ENCODE measurements at regions not wholly inside any gene's neighbourhood (a gene's known extent, or its start where the extent isn't known, plus 50 kb on each side); places are given as distances from the start of the nearest gene placed in this dataset.

DNA sequence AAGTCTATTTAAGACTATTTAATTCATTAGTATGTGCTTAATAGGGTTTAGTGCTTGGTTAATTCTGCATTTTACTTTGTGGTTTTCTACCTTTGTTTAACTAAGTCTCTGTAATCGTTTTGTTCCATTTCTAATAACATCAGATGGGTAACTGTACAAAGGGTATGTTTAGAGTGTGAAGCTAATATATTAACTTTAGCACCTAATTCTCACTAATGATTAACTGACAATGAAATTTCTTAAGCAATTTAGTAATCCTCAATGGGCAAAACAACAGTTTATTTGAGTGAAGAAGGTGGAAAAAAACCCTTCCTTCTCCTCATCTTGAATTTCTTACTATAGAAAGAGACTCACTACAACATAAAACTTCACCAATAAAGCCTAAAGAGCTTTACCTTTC is 448.1 kb upstream of the MIR17HG start:
- Histone ChIP-seq H3K36me3 (no peaks in the 10 kb centered on the region), H3K4me3 (no peak overlapping the region), H3K4me1 (no peaks in the 10 kb centered on the region), H3K27ac (no peak overlapping the region), H3K27me3 (no peaks in the 10 kb centered on the region), H3K9me3 (no peaks in the 10 kb centered on the region)
- intact Hi-C loops (cut with DNase I): no loop called here
- TF ChIP-seq POLR2AphosphoS5 (IDR thresholded peaks at IDR 0.05; ENCODE audit: insufficient read depth in 1 of 2, low read depth in 1 of 2) (no peak), POLR2A (IDR thresholded peaks at IDR 0.05) (no peak)
- TF ChIP-seq, protein P1, sequence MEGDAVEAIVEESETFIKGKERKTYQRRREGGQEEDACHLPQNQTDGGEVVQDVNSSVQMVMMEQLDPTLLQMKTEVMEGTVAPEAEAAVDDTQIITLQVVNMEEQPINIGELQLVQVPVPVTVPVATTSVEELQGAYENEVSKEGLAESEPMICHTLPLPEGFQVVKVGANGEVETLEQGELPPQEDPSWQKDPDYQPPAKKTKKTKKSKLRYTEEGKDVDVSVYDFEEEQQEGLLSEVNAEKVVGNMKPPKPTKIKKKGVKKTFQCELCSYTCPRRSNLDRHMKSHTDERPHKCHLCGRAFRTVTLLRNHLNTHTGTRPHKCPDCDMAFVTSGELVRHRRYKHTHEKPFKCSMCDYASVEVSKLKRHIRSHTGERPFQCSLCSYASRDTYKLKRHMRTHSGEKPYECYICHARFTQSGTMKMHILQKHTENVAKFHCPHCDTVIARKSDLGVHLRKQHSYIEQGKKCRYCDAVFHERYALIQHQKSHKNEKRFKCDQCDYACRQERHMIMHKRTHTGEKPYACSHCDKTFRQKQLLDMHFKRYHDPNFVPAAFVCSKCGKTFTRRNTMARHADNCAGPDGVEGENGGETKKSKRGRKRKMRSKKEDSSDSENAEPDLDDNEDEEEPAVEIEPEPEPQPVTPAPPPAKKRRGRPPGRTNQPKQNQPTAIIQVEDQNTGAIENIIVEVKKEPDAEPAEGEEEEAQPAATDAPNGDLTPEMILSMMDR (IDR thresholded peaks at IDR 0.05): no peak
- no peak for DNase-seq (ENCODE audit: extremely low spot score in 2 of 2)

DNA sequence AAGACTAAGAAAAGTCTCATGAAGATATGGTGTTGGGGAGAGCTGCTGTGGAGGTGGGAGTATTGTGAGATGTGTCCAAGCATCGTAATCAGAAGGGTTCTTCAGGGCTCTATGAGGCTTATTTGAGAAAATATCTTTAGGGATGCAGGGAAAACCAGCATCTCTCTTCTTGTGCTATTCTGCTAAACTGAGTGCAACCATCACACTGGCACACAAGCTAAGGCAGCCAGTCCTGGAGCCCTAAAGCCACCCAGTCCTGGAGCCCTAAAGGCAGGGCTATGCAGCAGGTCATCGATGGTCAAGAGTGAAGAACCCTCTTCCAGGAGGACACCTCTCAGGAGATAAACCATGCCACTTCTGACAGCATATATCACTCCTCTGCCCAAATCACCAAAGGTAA is 445.2 kb upstream of the MIR17HG start:
- no peak for TF ChIP-seq POLR2A (IDR thresholded peaks at IDR 0.05)
- TF ChIP-seq, protein P1 (IDR thresholded peaks at IDR 0.05): no peak
- no peak for TF ChIP-seq POLR2AphosphoS5 (IDR thresholded peaks at IDR 0.05; ENCODE audit: insufficient read depth in 1 of 2, low read depth in 1 of 2)
- Histone ChIP-seq H3K4me3 (no peak overlapping the region), H3K9me3 (no peaks in the 10 kb centered on the region), H3K4me1 (no peaks in the 10 kb centered on the region), H3K36me3 (no peaks in the 10 kb centered on the region), H3K27me3 (no peaks in the 10 kb centered on the region), H3K27ac (no peak overlapping the region)
- intact Hi-C loops (cut with DNase I): no loop called here
- DNase-seq (ENCODE audit: extremely low spot score in 2 of 2): no peak

DNA sequence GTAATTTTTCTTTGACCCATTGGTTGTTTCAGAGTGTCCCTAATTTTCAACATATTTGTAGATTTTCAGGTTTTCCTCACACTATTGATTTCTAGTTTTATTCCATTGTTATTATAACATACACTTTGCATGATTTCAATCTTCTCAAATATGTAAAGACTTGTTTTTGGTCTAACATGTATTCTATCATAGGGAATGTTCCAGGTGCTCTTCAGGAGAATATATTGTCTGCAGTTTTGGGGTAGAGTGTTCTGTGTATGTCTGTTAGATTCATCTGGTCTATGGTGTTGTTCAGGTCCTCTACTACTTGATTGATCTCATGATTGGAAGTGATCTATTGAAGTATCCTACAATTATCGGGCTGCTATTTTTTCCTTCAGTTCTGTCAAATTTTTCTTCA is 440.9 kb upstream of the MIR17HG start:
- no peaks in the 10 kb centered on the region for H3K9me3 ChIP-seq
- no peak for DNase-seq (ENCODE audit: extremely low spot score in 2 of 2)
- no peak overlapping the region for H3K4me3 ChIP-seq
- TF ChIP-seq, protein P1 (IDR thresholded peaks at IDR 0.05): no peak
- no peak for TF ChIP-seq POLR2AphosphoS5 (IDR thresholded peaks at IDR 0.05; ENCODE audit: insufficient read depth in 1 of 2, low read depth in 1 of 2)
- no peak for TF ChIP-seq POLR2A (IDR thresholded peaks at IDR 0.05)
- H3K36me3 ChIP-seq: no peaks in the 10 kb centered on the region
- intact Hi-C loops (cut with DNase I): no loop called here
- no peaks in the 10 kb centered on the region for H3K4me1 ChIP-seq
- H3K27ac ChIP-seq: no peak overlapping the region
- H3K27me3 ChIP-seq: no peaks in the 10 kb centered on the region

DNA sequence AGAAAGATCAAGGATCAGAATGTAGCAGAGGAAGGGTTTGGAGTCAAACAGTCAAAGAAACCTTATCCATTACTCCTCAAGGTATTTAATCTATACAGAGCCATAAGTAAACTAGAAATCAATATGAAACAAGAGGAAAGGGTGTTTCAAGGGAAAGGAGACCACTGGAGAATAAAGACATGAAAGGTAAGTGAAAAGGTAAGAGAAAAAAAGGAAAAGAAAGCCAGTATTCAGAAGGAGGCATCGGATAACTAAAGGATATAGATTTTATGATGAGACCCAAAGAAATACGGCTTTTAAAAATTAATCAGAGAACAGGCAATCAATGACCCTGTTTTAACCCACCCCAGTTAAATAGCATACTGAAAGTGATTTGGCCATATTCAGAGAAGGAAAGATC is 438.7 kb upstream of the MIR17HG start:
- TF ChIP-seq POLR2A (IDR thresholded peaks at IDR 0.05) (no peak), POLR2AphosphoS5 (IDR thresholded peaks at IDR 0.05; ENCODE audit: insufficient read depth in 1 of 2, low read depth in 1 of 2) (no peak)
- TF ChIP-seq, protein P1 (IDR thresholded peaks at IDR 0.05): no peak
- intact Hi-C loops (cut with DNase I): no loop called here
- no peak for DNase-seq (ENCODE audit: extremely low spot score in 2 of 2)
- Histone ChIP-seq H3K9me3 (no peaks in the 10 kb centered on the region), H3K27me3 (no peaks in the 10 kb centered on the region), H3K27ac (no peak overlapping the region), H3K4me1 (no peaks in the 10 kb centered on the region), H3K4me3 (no peak overlapping the region), H3K36me3 (no peaks in the 10 kb centered on the region)

DNA sequence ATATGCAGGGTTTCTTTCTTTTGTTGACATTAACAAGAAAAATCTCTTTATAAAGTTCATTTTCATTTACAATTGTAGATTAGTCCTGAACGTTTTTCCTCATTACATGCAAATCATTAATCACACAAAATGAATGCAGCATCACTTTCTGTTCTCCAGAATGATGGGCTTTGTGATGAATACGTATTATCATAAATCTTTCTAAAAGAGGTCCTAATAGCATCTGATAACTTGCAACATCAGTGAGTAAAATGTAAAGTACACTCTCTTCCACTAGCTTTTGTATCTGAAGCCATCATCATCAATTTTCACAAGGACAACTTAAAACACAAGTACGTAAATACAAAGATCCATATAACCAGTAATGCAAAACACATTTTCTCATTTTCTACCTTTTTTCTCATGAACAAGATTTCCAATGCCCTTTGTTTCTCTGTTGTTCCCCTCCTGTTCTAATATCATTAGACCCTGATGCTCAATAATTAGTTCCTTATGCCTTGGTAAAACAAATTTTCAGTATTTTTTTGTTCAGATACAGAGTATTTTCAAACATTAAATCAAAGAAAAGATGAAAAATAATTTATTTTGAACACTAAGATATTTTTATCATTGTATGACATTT is 437.4 kb upstream of the MIR17HG start:
- H3K4me3 ChIP-seq: no peak overlapping the region
- TF ChIP-seq POLR2AphosphoS5 (IDR thresholded peaks at IDR 0.05; ENCODE audit: insufficient read depth in 1 of 2, low read depth in 1 of 2) (no peak), POLR2A (IDR thresholded peaks at IDR 0.05) (no peak)

More for the DNA sequence above, 437.4 kb upstream of the MIR17HG start:
- H3K36me3 ChIP-seq: no peaks in the 10 kb centered on the region
- H3K9me3 ChIP-seq: no peaks in the 10 kb centered on the region
- DNase-seq (ENCODE audit: extremely low spot score in 2 of 2): no peak
- H3K27ac ChIP-seq: no peak overlapping the region
- no peaks in the 10 kb centered on the region for H3K4me1 ChIP-seq
- H3K27me3 ChIP-seq: no peaks in the 10 kb centered on the region
- intact Hi-C loops (cut with DNase I): no loop called here

Data from vagina (tissue), 2 donors.